RCC 7860 (cell line): ENCODE measurements at regions not wholly inside any gene's neighbourhood (a gene's known extent, or its start where the extent isn't known, plus 50 kb on each side); places are given as distances from the start of the nearest gene placed in this dataset.
"Not testable (repeated sequence)": the region's sequence is repeated elsewhere in the genome, so short reads cannot be mapped to it uniquely, and the experiment has no call there.

Source experiments
- DNase-seq: peaks from one replicate; pipeline ENCODE4 v3.0.0-alpha.2; 2015; ENCODE audit warnings: low spot score
- FAIRE-seq: peaks from 2 replicates; lab custom pipeline; 2012; peaks lifted over from hg19 to GRCh38; lab: Jason Lieb, UNC

GRCh38 chr6:44002067-44002592 lies 125.1 kb downstream of the MRPL14 start:
- FAIRE-seq (no peak), DNase-seq (peak; percentile 77)

GRCh38 chr6:44001318-44002066 lies 125.8 kb downstream of the MRPL14 start:
- DNase-seq, result no peak
- FAIRE-seq, result no peak

DNA sequence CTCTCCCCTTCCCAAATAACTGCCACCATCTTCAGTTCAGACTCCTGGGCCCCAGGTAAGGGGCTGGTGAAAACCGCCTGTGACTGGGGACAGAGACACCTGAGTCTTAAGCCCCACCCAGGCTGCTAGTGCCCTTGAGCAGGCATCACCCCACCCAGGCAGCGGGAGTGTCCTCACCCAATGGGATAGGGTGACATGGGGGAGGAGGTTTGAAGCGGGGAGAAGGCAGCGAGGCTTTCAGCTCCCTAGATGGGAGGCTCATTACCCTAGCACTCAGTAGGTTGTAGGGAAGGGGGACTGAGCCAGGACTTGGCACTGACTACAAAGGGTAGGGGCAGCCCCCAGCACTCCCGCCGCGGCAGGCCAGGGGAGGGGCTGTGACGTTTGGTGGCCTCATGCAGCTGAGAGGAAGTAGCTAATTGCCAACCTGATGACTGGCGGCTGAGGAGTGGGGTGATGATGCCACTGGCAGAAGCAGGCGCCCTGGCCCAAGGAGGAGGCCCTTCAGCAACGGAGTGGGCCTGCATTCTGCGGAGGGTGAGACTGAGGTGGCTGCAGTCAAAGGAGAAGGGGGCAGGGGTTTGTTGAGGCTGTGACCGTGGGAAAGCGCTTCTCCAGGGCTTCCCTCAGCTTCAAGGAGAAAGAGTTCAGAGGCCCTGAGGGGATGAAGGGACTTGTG lies 126.9 kb downstream of the MRPL14 start:
- DNase-seq (no peak), FAIRE-seq (no peak)

DNA sequence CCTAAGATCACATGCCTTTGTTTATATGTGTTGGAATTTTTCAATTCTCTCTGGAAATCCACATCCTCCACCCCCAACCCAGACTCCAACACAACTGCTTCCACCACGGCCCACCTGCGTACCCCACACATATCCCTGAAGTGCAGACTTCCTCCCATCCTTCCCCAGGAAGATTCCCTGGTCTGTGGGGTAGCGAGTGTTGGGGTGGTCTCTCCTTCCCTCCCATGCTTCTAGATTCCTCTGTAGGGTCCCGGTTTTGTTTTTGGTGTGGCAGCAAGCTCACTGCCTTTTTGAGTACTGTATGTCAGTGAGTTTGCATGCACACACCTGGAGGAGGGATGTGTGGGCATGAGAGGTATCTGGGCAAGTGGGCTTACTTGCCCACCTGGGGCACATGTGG lies 127.6 kb downstream of the MRPL14 start:
- DNase-seq, result no peak
- no peak for FAIRE-seq

DNA sequence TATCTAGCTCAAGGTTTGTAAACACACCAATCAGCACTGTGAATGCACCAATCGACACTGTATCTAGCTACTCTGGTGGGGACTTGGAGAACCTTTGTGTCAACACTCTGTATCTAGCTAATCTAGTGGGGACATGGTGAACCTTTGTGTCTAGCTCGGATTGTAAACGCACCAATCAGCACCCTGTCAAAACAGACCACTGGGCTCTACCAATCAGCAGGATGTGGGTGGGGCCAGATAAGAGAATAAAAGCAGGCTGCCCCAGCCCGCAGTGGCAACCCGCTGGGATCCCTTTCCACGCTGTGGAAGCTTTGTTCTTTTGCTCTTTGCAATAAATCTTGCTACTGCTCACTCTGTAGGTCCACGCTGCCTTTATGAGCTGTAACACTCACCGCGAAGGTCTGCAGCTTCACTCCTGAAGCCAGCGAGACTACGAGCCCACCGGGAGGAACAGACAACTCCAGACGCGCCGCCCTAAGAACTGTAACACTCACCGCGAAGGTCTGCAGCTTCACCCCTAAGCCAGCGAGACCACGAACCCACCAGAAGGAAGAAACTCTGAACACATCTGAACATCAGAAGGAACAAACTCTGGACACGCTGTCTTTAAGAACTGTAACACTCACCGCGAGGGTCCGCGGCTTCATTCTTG lies 128.5 kb downstream of the MRPL14 start:
- DNase-seq, FAIRE-seq: not testable (repeated sequence)

- FAIRE-seq, DNase-seq: not testable (repeated sequence)
Observed at GRCh38 chr6:43997990-43998585, 129.2 kb downstream of the MRPL14 start.

GRCh38 chr6:43997345-43997677 lies 129.9 kb downstream of the MRPL14 start:
- no peak for FAIRE-seq
- no peak for DNase-seq

GRCh38 chr6:43996618-43997344 lies 130.5 kb downstream of the MRPL14 start:
- DNase-seq, result no peak
- FAIRE-seq, result no peak

- FAIRE-seq, result no peak
- DNase-seq, result no peak
Observed at GRCh38 chr6:43995137-43995536, 132.1 kb downstream of the MRPL14 start.

DNA sequence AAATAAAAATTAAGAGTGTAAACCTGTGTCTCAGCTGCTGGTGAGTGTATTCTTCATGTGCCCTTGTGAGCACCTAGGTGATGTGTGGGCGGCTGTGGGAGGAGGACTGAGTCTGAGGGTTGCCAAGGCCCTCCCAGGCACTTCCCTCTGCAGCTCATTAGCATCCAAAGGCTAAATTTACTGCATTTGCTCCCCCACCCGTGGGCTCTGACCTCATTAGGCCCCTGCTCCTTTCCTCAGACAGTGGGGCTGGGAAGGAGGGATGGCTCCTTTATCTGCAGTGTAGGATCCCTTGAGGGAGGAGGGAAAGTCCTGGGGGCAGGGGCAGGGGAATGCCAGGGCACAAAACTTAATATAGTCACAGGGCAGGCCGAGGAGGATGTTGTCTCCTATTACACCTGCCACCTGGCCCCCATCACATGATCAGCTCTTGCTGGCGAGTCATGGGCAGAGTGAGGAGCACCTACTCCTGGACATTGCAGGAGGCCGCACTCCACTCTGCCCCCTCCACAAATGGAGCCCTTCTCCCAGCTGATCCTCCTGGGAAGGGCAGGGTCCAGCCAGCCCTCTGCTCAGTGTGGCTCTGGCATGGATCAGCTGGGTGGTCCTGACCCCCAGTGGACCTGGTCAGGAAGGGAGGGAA lies 133.2 kb downstream of the MRPL14 start:
- DNase-seq (no peak), FAIRE-seq (no peak)

GRCh38 chr6:43992783-43993644 lies 134.2 kb downstream of the MRPL14 start:
- peak; percentile 44 for DNase-seq
- FAIRE-seq, result no peak

DNA sequence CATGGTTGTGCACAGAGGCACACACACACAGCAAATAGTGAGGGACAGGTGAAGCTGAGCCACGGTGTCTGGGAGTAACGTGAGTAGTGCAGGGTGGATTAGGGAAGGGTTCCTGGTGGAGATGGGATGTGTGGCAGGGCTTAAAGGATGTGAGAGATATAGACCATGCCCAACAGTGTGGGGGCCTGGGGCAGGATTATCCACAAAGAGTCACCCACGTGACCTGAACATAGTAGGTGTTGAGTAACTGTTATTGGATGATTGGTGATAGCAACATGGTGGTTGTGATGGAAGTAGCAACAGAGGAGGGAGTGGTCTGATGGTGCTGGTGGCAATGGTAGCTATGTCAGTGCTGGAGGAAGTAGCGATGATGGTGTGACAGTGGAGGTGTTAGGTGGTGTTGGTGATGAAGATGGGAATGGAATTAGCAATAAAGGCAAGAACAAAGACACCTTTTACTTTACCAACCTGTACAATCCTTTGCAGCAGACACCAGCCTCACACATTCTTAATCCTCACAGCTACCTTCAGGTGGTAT lies 135.1 kb downstream of the MRPL14 start:
- FAIRE-seq, result no peak

GRCh38 chr6:43990627-43991619 lies 136.3 kb downstream of the MRPL14 start:
- DNase-seq, result peak; percentile 87
- peak; percentile 91 for FAIRE-seq

More for the DNA sequence above, 135.1 kb downstream of the MRPL14 start:
- DNase-seq, result no peak

DNA sequence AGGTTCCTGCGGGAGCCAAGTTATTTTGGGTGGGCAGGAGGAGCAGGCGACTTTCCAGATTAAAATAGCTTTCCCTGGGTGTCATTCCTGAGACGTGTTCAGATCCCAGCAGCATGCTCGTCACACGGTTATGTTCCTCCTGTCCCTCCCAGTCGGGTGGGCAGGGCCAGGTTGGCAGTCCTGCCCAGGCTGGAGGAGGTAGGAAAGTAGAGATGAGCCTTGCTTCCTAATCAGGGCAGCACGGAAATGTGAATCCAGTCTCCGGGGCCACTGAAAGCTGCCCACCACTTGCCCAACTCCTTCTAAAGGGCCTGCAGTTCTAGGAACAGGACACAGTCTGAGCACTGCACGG lies 137.0 kb downstream of the MRPL14 start:
- FAIRE-seq (peak; percentile 55), DNase-seq (peak; percentile 65)

DNA sequence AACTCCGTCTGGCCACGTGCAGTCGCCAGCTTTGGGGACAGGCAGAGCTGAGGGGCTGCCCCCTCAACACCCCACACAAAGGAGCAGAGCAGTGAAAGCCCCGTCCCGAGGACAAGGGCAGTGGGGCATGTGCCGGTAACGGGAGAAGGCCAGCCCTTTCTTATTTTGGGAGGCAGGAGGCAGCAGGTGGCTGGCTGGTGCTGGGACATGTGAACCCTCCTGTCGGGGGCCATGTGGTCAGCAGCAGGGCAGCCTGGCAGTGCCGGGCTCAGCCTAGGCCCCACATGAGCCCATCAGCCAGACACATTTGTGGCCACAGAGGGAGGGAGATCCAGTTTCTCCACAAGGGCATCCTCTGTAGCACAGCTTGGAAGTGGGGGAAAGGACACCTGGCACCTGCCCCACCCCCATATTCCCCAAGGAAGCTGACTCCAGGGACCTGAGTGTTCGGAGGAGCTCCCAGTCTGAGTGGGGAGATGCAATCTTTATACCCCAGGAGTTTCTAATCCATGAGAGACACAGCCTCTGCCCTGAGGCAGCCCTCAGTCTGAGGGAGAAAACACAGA lies 137.6 kb downstream of the MRPL14 start:
- FAIRE-seq, result no peak
- no peak for DNase-seq

DNA sequence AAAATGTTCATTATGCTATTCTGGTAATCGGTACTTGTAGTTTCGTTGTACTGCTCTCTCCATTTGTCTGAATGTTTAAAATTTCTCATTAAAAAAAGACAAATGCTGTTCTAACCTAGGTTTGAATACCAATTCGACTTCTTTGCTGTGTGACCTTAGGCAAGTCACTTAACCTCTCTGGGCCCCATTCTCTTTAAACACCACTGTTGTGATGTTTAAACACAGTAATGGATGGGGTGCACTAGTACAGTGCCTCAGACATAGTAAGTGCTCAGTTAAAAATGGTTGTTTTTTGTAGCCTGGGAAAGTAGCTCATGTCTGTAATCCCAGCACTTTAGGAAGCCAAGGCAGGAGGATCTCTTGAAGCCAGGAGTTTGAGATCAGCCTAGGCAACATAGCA lies 138.5 kb downstream of the MRPL14 start:
- FAIRE-seq (no peak), DNase-seq (no peak)

DNA sequence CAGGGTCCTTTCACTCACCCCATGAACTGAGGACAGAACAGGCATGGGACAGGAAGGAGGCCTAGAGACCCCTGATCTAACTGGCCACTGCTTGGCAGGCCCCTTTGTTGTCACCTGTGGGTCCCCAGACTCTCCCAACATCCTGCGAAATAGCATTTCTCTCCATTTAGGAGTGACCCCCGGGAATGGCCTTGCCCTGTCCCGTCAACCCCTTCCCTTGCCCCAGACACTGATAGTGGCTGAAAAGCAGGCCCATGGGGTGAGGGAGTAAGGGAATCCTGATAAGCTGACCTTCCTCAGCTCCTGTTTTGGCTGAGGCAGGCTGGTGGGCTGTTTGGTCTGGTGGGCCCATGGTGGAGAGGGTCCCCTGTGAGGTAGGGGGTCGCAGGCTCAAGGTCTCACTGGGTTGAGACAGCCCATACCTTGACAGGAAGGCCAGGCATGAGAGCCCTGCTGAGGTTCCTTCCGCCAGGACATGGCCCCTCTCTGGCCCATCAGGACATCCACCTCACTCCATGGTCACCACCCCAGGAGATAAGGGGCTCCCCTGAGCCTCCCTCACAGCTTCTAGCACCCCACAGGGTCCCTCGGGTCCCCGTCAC lies 139.3 kb downstream of the MRPL14 start:
- FAIRE-seq, result no peak
- no peak for DNase-seq
